ES-I3 (cell line): ENCODE measurements at regions not wholly inside any gene's neighbourhood (a gene's known extent, or its start where the extent isn't known, plus 50 kb on each side); places are given as distances from the start of the nearest gene placed in this dataset.

Source experiments
- H3K36me3 ChIP-seq: 2 replicates; pipeline ENCODE4 v1.6.1; 2013; ENCODE audit warnings: mild to moderate bottlenecking, low read length, control low read depth, moderate library complexity; ENCODE audit not compliant: insufficient read depth
- H3K4me1 ChIP-seq: 2 replicates; pipeline ENCODE4 v1.6.1; 2013; ENCODE audit warnings: mild to moderate bottlenecking, control low read depth, low read length; ENCODE audit not compliant: insufficient read depth
- H3K9ac ChIP-seq: 2 replicates; pipeline ENCODE4 v1.6.1; 2013; ENCODE audit warnings: low read depth, mild to moderate bottlenecking, low read length, moderate library complexity
- H3K9me3 ChIP-seq: 2 replicates; pipeline ENCODE4 v1.6.1; 2013; ENCODE audit warnings: mild to moderate bottlenecking, low read length, moderate library complexity; ENCODE audit not compliant: control insufficient read depth, insufficient read depth

DNA sequence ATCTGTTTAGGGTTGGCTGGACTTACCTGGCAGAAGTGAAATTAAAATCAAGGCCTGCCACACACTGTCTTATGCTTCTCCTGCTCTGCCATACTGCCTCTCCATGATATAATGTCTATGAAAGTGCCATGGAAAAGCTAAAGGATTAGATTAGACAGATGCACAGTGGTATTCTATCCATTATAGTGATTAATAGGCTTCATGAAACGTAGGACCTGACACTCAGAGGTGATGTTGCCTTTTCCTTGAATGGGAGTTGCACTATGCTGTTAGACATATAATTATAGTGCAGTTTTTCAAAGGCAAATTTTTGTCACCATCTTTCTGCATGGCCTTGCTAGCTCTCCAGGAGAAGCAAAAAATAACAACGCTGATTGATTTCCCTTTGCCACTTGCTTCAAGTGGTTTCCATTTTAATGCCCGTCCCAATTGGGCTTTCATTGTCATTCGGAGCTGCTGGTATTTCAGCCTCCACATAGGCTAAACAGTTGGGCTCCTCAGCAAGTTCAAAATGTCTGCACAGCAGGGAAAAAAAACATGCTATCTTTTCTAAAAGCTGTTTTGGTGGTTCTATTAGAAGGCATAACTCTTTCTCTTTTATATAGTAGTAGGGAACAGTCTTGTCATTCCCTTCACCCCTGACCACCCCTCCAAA is 502.8 kb upstream of the GOT2 start:
- Histone ChIP-seq H3K36me3 (no peaks in the 10 kb centered on the region), H3K9me3 (no peaks in the 10 kb centered on the region), H3K9ac (no peak overlapping the region), H3K4me1 (peaks cover 13% of the 10 kb centered on the region; the same call in 1 of the 2 replicates)

GRCh38 chr16:59224401-59224800 is 490.3 kb upstream of the GOT2 start:
- Histone ChIP-seq H3K9me3 (no peaks in the 10 kb centered on the region), H3K4me1 (no peaks in the 10 kb centered on the region), H3K9ac (no peak overlapping the region), H3K36me3 (no peaks in the 10 kb centered on the region)

DNA sequence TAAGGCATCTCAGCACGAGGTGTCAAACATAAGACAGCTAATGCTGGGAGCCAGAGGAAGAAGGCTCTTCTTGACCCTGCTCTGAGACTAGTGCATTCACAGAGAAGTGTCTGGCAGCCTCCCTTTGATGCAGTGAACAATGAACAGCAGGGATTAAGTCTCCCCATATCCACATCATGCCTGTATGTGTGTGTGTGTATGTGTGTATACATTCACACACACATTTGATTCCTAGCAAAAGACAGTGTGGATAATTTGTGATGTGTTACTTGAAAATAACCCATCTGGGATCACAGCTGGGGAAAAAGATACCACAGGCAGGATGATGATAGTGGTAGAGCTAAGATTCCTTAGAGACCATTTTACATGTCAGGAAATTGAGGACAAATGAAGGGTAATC is 485.9 kb upstream of the GOT2 start:
- H3K4me1 ChIP-seq, result no peaks in the 10 kb centered on the region
- H3K9me3 ChIP-seq, result no peaks in the 10 kb centered on the region
- no peak overlapping the region for H3K9ac ChIP-seq
- no peaks in the 10 kb centered on the region for H3K36me3 ChIP-seq

GRCh38 chr16:59216291-59216690 is 482.2 kb upstream of the GOT2 start:
- Histone ChIP-seq H3K4me1 (peaks cover 9% of the 10 kb centered on the region; the same call in 1 of the 2 replicates), H3K36me3 (no peaks in the 10 kb centered on the region), H3K9ac (no peak overlapping the region), H3K9me3 (no peaks in the 10 kb centered on the region)

DNA sequence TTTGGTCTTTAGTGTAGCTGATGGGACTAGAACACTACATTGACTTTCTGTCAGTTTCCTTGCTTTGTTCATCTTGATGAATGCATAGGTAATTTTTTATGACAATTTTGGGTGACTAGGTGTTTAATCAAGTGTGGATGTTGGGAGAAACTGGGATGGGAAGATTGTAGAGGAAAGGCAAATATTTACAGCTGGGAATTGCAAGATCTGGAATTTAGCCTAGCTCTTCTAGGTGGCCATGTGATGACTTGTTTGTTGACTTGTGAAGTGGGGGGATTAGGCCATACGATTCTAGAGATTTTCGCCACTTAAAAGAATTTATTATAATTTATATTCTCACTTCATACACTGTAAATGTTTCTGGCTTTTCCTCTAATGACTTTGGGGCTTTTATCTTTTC is 480.3 kb upstream of the GOT2 start:
- Histone ChIP-seq H3K36me3 (no peaks in the 10 kb centered on the region), H3K9ac (no peak overlapping the region), H3K4me1 (peaks cover 24% of the 10 kb centered on the region), H3K9me3 (no peaks in the 10 kb centered on the region)

DNA sequence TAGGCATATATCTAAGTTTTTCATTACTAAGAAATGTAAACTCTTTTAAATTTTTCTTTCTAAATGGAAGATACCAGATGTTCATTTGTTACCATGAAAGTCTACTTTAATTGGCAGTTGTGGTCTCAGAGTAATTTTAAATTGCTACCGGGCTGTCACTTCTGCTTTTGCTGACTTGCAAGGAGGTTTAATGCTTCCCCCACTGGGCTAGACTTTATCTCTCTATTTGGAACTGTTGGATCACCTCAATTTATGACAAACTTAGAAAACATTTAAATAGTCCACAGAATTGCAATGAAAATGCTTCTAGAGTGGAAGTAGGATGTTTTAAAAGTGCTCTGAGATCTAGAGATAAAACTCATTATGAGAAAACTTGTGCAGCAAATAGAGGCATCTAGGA is 479.8 kb upstream of the GOT2 start:
- no peaks in the 10 kb centered on the region for H3K36me3 ChIP-seq
- H3K4me1 ChIP-seq, result peaks cover 24% of the 10 kb centered on the region
- H3K9ac ChIP-seq, result no peak overlapping the region
- no peaks in the 10 kb centered on the region for H3K9me3 ChIP-seq

DNA sequence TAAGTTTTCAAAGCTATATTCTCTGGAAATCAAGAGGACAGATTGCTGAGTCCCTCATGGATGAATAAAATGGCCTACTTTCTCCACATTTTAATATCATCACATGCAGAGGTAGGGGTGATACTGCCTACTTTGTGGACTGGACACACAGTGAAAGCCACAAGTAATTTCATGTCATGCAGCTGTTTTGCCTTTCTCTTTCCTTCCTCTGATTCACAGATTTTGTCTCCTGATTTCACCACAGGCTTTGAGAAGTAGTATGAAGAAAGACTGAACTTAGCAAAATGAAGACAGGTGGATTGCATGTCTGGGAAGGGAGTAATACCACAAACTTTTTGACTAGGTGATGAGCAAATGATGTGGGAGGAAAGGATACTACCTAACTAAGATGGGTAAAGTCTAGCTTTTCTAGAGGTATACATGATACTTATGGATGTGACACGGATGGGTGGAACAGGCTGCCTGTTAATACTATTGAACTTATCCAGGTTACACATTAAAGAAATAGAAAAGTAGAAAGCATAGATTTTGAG is 478.4 kb upstream of the GOT2 start:
- no peaks in the 10 kb centered on the region for H3K9me3 ChIP-seq
- peaks cover 24% of the 10 kb centered on the region for H3K4me1 ChIP-seq
- H3K9ac ChIP-seq, result no peak overlapping the region
- H3K36me3 ChIP-seq, result no peaks in the 10 kb centered on the region

- Histone ChIP-seq H3K36me3 (no peaks in the 10 kb centered on the region), H3K4me1 (peaks cover 24% of the 10 kb centered on the region)
Observed at GRCh38 chr16:59210955-59211541, 476.9 kb upstream of the GOT2 start.

GRCh38 chr16:59205403-59205802 is 471.3 kb upstream of the GOT2 start:
- H3K9ac ChIP-seq, result no peak overlapping the region

More at GRCh38 chr16:59210955-59211541, 476.9 kb upstream of the GOT2 start:
- H3K9ac ChIP-seq, result no peak overlapping the region
- H3K9me3 ChIP-seq, result no peaks in the 10 kb centered on the region

GRCh38 chr16:59204589-59204988 is 470.5 kb upstream of the GOT2 start:
- no peaks in the 10 kb centered on the region for H3K36me3 ChIP-seq
- H3K9ac ChIP-seq, result no peak overlapping the region
- no peaks in the 10 kb centered on the region for H3K9me3 ChIP-seq
- H3K4me1 ChIP-seq, result no peaks in the 10 kb centered on the region; the same call in 1 of the 2 replicates

More at GRCh38 chr16:59205403-59205802, 471.3 kb upstream of the GOT2 start:
- Histone ChIP-seq H3K4me1 (peaks cover 7% of the 10 kb centered on the region), H3K36me3 (no peaks in the 10 kb centered on the region), H3K9me3 (no peaks in the 10 kb centered on the region)

GRCh38 chr16:59202233-59202862 is 468.2 kb upstream of the GOT2 start:
- Histone ChIP-seq H3K4me1 (no peaks in the 10 kb centered on the region), H3K9me3 (peaks cover 2% of the 10 kb centered on the region; the same call in 1 of the 2 replicates)

GRCh38 chr16:59201821-59202220 is 467.7 kb upstream of the GOT2 start:
- Histone ChIP-seq H3K4me1 (no peaks in the 10 kb centered on the region), H3K36me3 (no peaks in the 10 kb centered on the region; the same call in 1 of the 2 replicates), H3K9ac (no peak overlapping the region), H3K9me3 (peaks cover 2% of the 10 kb centered on the region; the same call in 1 of the 2 replicates)

More at GRCh38 chr16:59202233-59202862, 468.2 kb upstream of the GOT2 start:
- Histone ChIP-seq H3K36me3 (no peaks in the 10 kb centered on the region; the same call in 1 of the 2 replicates), H3K9ac (no peak overlapping the region)

GRCh38 chr16:59201160-59201559 is 467.0 kb upstream of the GOT2 start:
- no peaks in the 10 kb centered on the region; the same call in 1 of the 2 replicates for H3K36me3 ChIP-seq
- peaks cover 2% of the 10 kb centered on the region; the same call in 1 of the 2 replicates for H3K9me3 ChIP-seq
- no peaks in the 10 kb centered on the region for H3K4me1 ChIP-seq
- no peak overlapping the region for H3K9ac ChIP-seq

GRCh38 chr16:59198487-59198886 is 464.4 kb upstream of the GOT2 start:
- no peaks in the 10 kb centered on the region; the same call in 1 of the 2 replicates for H3K36me3 ChIP-seq
- no peak overlapping the region for H3K9ac ChIP-seq
- no peaks in the 10 kb centered on the region for H3K4me1 ChIP-seq
- peaks cover 2% of the 10 kb centered on the region; the same call in 1 of the 2 replicates for H3K9me3 ChIP-seq
